Kidney (tissue), 13 donors: ENCODE measurements at regions not wholly inside any gene's neighbourhood (a gene's known extent, or its start where the extent isn't known, plus 50 kb on each side); places are given as distances from the start of the nearest gene placed in this dataset.
"Not testable (repeated sequence)": the region's sequence is repeated elsewhere in the genome, so short reads cannot be mapped to it uniquely, and the experiment has no call there.

ENCODE experiments used
- DNase-seq, 5 donors: peaks; one replicate each; pipeline ENCODE4 v3.0.0-alpha.2; 2013 to 2020
- FAIRE-seq: peaks from 2 replicates; lab custom pipeline; 2012; peaks lifted over from hg19 to GRCh38; lab: Jason Lieb, UNC
- H3K27ac ChIP-seq, 2 donors: one replicate each; pipeline ENCODE4 v1.7.0; 2013; ENCODE audit warnings: low read depth in 2 of 2, low read length in 2 of 2, inconsistent platforms in 1 of 2
- H3K27me3 ChIP-seq: one replicate; pipeline ENCODE4 v1.7.1; 2013; ENCODE audit warnings: low read length, inconsistent platforms; ENCODE audit not compliant: control insufficient read depth, insufficient read depth
- H3K36me3 ChIP-seq, 3 donors: one replicate each; pipeline versions ENCODE4 v1.7.0 to v1.7.1; 2013; ENCODE audit warnings: low read length in 3 of 3, control low read depth in 1 of 3, inconsistent platforms in 1 of 3; ENCODE audit not compliant: insufficient read depth in 3 of 3, control insufficient read depth in 2 of 3
- H3K4me1 ChIP-seq, 3 donors: one replicate each; pipeline versions ENCODE4 v1.7.0 to v1.7.1; 2013; ENCODE audit warnings: low read length in 3 of 3, inconsistent platforms in 1 of 3, low read depth in 1 of 3; ENCODE audit not compliant: control insufficient read depth in 2 of 3, insufficient read depth in 2 of 3
- H3K4me3 ChIP-seq, 3 donors: one replicate each; pipeline versions ENCODE4 v1.7.0 to v1.8.1; 2013; ENCODE audit warnings: low read length in 3 of 3, control low read depth in 1 of 3, inconsistent platforms in 1 of 3
- H3K9ac ChIP-seq, 3 donors: one replicate each; pipeline versions ENCODE4 v1.7.0 to v1.7.1; 2013; ENCODE audit warnings: low read length in 3 of 3, control low read depth in 1 of 3, inconsistent platforms in 1 of 3
- H3K9me3 ChIP-seq, 3 donors: one replicate each; pipeline versions ENCODE4 v1.7.0 to v1.7.1; 2013; ENCODE audit warnings: low read length in 3 of 3, control low read depth in 1 of 3, inconsistent platforms in 1 of 3; ENCODE audit not compliant: control insufficient read depth in 2 of 3, insufficient read depth in 1 of 3
- CTCF ChIP-seq: IDR thresholded peaks from 3 replicates; pipeline ENCODE4 v1.5.1; 2012; ENCODE audit warnings: mild to moderate bottlenecking, moderate library complexity, borderline replicate concordance; ENCODE audit not compliant: insufficient read depth; ENCODE audit errors: extremely low read depth
- intact Hi-C: fragments of 100-400 bp; cut with DNase I; formaldehyde crosslinking; loops from one replicate; pipeline ENCODE4 v1.11.1; 2022
- donor health status: control.
- donor health status: control.
- donor health status: control.
- donor health status: control.
- donor health status: control.
- donor health status: DM: yes; HTN: yes; CAD: no.
- donor health status: Normal renal cell carcinoma (clear cell type).

- Histone ChIP-seq H3K9ac (no peak overlapping the region), H3K36me3 (no peaks in the 10 kb centered on the region), H3K4me1 (no peaks in the 10 kb centered on the region), H3K4me3 (no peak overlapping the region), H3K9me3 (peaks cover 0 to 3% (median 0%) of the 10 kb centered on the region in 3 donors), H3K27ac (no peak overlapping the region), H3K27me3 (no peaks in the 10 kb centered on the region)
- no peak for TF ChIP-seq CTCF
- no peak for DNase-seq
- FAIRE-seq: no peak
- intact Hi-C loops: no loop called here
These were observed 170.2 kb downstream of the ALDH1A2 start for GRCh38 chr15:57895291-57895690.

GRCh38 chr15:57896114-57896513 lies 169.4 kb downstream of the ALDH1A2 start:
- DNase-seq (no peak), FAIRE-seq (no peak)
- Histone ChIP-seq H3K4me1 (no peaks in the 10 kb centered on the region), H3K36me3 (no peaks in the 10 kb centered on the region), H3K27me3 (no peaks in the 10 kb centered on the region), H3K27ac (no peak overlapping the region), H3K9ac (no peak overlapping the region), H3K9me3 (peaks cover 0 to 3% (median 0%) of the 10 kb centered on the region in 3 donors), H3K4me3 (no peak overlapping the region)
- intact Hi-C loops: no loop called here
- no peak for TF ChIP-seq CTCF

DNA sequence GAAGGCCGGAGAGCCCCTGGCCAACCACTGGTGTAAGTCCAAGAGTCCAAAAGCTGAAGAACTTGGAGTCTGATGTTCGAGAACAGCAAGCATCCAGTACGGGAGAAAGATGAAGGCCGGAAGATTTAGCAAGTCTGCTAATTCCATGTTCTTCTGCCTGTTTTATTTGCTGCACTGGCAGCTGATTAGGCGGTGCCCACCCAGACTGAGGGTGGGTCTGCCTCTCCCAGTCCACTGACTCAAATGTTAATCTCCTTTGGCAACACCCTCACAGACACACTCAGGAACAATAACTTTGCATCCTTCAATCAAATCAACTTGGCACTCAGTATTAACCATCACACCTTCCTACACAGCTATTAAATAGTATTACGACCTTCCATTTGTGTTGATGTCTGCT lies 168.6 kb downstream of the ALDH1A2 start:
- H3K4me1 ChIP-seq, FAIRE-seq, H3K36me3 ChIP-seq, H3K4me3 ChIP-seq, H3K27me3 ChIP-seq, H3K9me3 ChIP-seq, H3K27ac ChIP-seq, H3K9ac ChIP-seq, DNase-seq, intact Hi-C loops: not testable (repeated sequence)

GRCh38 chr15:57897870-57898269 lies 167.6 kb downstream of the ALDH1A2 start:
- no peak for TF ChIP-seq CTCF
- intact Hi-C loops: no loop called here
- Histone ChIP-seq H3K36me3 (no peaks in the 10 kb centered on the region), H3K9me3 (no peaks in the 10 kb centered on the region), H3K4me3 (no peak overlapping the region), H3K4me1 (no peaks in the 10 kb centered on the region), H3K27ac (no peak overlapping the region), H3K9ac (no peak overlapping the region), H3K27me3 (no peaks in the 10 kb centered on the region)
- DNase-seq (no peak), FAIRE-seq (no peak)
